PC-3 (cell line): ENCODE measurements at regions not wholly inside any gene's neighbourhood (a gene's known extent, or its start where the extent isn't known, plus 50 kb on each side); places are given as distances from the start of the nearest gene placed in this dataset.

Source experiments
- ATAC-seq: fragments of 200-7000 bp; cut with Tn5 transposase; 2 replicates; pipeline ENCODE4 v1.9.1; 2020; ENCODE audit warnings: mild to moderate bottlenecking, moderate library complexity
- BruUV-seq: library from RNA; stranded (reverse); fragments of 400-500 nt; replicated peaks from 2 replicates; lab custom pipeline; 2021; lab: Mats Ljungman, UMichigan
- CTCF ChIA-PET: fragments of 300-600 bp; sonication (Branson Sonifier 250); formaldehyde crosslinking; loops from one replicate; lab custom pipeline; 2022; ENCODE audit warnings: antibody characterized with exemption; lab: Charles Lee
- POLR2A ChIA-PET: fragments of 300-600 bp; sonication (Branson Sonifier 250); formaldehyde crosslinking; loops from one replicate; lab custom pipeline; 2022; ENCODE audit warnings: antibody characterized with exemption; ENCODE audit not compliant: unreplicated experiment; lab: Charles Lee
- DNase-seq: peaks from one replicate; pipeline ENCODE4 v3.0.0-alpha.2; 2015
- H2AFZ ChIP-seq: fragments of 300-600 bp; sonication (generic); 2 replicates; pipeline ENCODE4 v1.6.0; 2016; ENCODE audit warnings: antibody characterized with exemption, low read length
- H3F3A ChIP-seq: fragments of 300-600 bp; sonication (generic); one replicate; pipeline ENCODE4 v1.6.0; 2017; ENCODE audit warnings: antibody characterized with exemption, low read length, control low read depth, mild to moderate bottlenecking; ENCODE audit not compliant: unreplicated experiment
- H3K27ac ChIP-seq: fragments of 300-600 bp; sonication (generic); 2 replicates; pipeline ENCODE4 v1.5.1; 2016; ENCODE audit warnings: mild to moderate bottlenecking, low read length
- H3K27me3 ChIP-seq: fragments of 300-600 bp; sonication (generic); 2 replicates; pipeline ENCODE4 v1.6.1; 2016; ENCODE audit warnings: low read length, mixed read lengths
- H3K36me3 ChIP-seq: fragments of 300-600 bp; sonication (generic); 2 replicates; pipeline ENCODE4 v1.6.1; 2016; ENCODE audit warnings: low read depth, mixed run types, low read length, mixed read lengths
- H3K4me1 ChIP-seq: fragments of 300-600 bp; sonication (generic); 2 replicates; pipeline ENCODE4 v1.5.1; 2016; ENCODE audit warnings: low read length; ENCODE audit not compliant: insufficient read depth
- H3K4me2 ChIP-seq: fragments of 300-600 bp; sonication (generic); 2 replicates; pipeline ENCODE4 v1.6.0; 2016; ENCODE audit warnings: low read length
- H3K4me3 ChIP-seq: fragments of 300-600 bp; sonication (generic); 2 replicates; pipeline ENCODE4 v1.5.1; 2016; ENCODE audit warnings: mild to moderate bottlenecking, low read length, mixed read lengths
- H3K79me2 ChIP-seq: fragments of 300-600 bp; sonication (generic); 2 replicates; pipeline ENCODE4 v1.6.1; 2017; ENCODE audit warnings: low read length, mixed read lengths
- H3K9ac ChIP-seq: fragments of 300-600 bp; sonication (generic); 2 replicates; pipeline ENCODE4 v1.6.0; 2016; ENCODE audit warnings: mild to moderate bottlenecking, low read length
- H3K9me2 ChIP-seq: fragments of 300-600 bp; sonication (generic); replicated peaks from 2 replicates; pipeline ENCODE4 v1.6.1; 2016; ENCODE audit warnings: mixed run types, low read length, mixed read lengths
- H3K9me3 ChIP-seq: fragments of 300-600 bp; sonication (generic); 2 replicates; pipeline ENCODE4 v1.6.1; 2016; ENCODE audit warnings: low read length, mixed read lengths
- H4K20me1 ChIP-seq: fragments of 300-600 bp; sonication (generic); 2 replicates; pipeline ENCODE4 v1.6.1; 2016; ENCODE audit warnings: low read length, mixed read lengths
- EZH2 ChIP-seq: fragments of 300-600 bp; sonication (generic); IDR thresholded peaks from one replicate; pipeline ENCODE4 v1.6.1; 2017; ENCODE audit warnings: antibody characterized with exemption, mild to moderate bottlenecking, low read length; ENCODE audit not compliant: unreplicated experiment
- EZH2phosphoT487 ChIP-seq: fragments of 300-600 bp; sonication (generic); IDR thresholded peaks from 2 replicates; pipeline ENCODE4 v1.6.1; 2018; ENCODE audit warnings: mild to moderate bottlenecking, antibody characterized with exemption, low read length, borderline replicate concordance
- intact Hi-C: fragments of 100-400 bp; cut with micrococcal nuclease; formaldehyde crosslinking; loops from 2 replicates; pipeline ENCODE4 v1.9.0; 2023
- TF ChIP-seq, protein P1 (sequence below): fragments of 300-600 bp; sonication (generic); conservative IDR thresholded peaks from 2 replicates; pipeline ENCODE4 v1.5.1; 2017; ENCODE audit warnings: antibody characterized with exemption, low read depth, mild to moderate bottlenecking, low read length

DNA sequence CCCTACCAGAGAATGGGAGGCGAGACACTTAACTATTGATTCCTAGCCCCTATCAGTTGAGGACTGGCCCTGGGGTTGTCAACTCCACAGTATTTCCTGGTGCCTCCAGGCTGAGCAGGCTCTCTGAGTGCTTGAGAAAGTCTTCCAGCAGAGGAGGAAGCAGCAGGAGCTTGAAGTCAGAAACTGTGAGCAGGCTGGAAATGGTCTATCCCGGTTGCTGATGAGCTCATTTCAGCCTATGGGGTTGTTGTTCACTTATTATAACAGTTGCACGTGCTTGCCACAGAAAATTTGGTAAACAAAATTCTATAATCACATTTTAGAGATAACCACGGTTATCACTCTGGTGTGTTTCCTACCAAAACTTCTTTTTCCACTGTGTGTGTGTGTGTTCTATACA, 254.7 kb upstream of the THUMPD2 start:
- DNase-seq (no peak), ATAC-seq (no peak)
- Histone ChIP-seq H4K20me1 (no peaks in the 10 kb centered on the region), H3K36me3 (no peaks in the 10 kb centered on the region; the same call in 1 of the 2 replicates), H3K79me2 (no peaks in the 10 kb centered on the region), H3K4me2 (no peak overlapping the region), H3K9me3 (peaks cover 5% of the 10 kb centered on the region; the same call in 1 of the 2 replicates), H3K27ac (no peak overlapping the region), H3K9me2 (no peaks in the 10 kb centered on the region), H2AFZ (no peak overlapping the region), H3K4me3 (no peak overlapping the region), H3K9ac (no peak overlapping the region), H3F3A (no peaks in the 10 kb centered on the region), H3K27me3 (no peaks in the 10 kb centered on the region), H3K4me1 (peaks cover 16% of the 10 kb centered on the region)
- no TSS peak for BruUV-seq
- TF ChIP-seq, protein P1, sequence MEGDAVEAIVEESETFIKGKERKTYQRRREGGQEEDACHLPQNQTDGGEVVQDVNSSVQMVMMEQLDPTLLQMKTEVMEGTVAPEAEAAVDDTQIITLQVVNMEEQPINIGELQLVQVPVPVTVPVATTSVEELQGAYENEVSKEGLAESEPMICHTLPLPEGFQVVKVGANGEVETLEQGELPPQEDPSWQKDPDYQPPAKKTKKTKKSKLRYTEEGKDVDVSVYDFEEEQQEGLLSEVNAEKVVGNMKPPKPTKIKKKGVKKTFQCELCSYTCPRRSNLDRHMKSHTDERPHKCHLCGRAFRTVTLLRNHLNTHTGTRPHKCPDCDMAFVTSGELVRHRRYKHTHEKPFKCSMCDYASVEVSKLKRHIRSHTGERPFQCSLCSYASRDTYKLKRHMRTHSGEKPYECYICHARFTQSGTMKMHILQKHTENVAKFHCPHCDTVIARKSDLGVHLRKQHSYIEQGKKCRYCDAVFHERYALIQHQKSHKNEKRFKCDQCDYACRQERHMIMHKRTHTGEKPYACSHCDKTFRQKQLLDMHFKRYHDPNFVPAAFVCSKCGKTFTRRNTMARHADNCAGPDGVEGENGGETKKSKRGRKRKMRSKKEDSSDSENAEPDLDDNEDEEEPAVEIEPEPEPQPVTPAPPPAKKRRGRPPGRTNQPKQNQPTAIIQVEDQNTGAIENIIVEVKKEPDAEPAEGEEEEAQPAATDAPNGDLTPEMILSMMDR, result no peak
- TF ChIP-seq EZH2phosphoT487 (no peak), EZH2 (no peak)
- intact Hi-C loops, result loop anchor here (5.0 kb wide), 1 partner anchor 41 kb away; no protein-coding TSS in a partner anchor
- ChIA-PET POLR2A (no interaction called here), CTCF (no interaction called here)

DNA sequence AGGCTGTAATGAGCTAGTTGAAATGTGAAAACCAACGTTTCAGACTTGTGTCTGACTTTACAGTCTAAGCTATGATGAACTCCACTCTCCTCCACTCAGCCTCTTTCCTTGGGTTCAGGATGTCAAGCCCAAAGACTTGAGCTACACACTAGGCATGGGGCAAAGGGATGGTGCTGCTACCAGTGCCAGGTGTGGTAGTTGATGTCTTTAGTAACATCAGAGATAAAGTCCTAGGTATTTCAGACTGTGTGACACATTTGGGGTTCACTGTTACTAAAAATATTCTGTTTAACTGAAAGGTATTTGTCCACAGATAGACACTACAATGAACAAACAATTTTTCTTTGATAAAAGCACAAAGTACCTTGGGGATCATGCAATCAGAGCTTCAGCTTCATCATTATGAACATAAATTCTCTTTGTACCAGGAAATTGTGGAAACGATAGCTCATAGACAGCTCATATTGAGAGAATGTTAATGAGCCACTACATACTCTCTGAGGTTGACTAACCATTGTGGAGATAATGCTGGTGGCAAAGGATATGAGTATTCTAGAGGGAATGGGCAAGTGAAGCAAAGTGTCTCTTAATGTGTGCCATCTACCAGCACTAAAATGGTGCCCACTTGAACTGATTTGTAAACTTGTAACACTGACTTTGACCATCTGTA, 253.7 kb upstream of the THUMPD2 start:
- ChIA-PET POLR2A (interaction anchor here (0.5 kb wide), 1 partner anchor 308 kb away, joined by 4 read pairs; no protein-coding TSS in a partner anchor), CTCF (no interaction called here)
- no peaks in the 10 kb centered on the region for H3K79me2 ChIP-seq
- DNase-seq (peak; percentile 85), ATAC-seq (peak; percentile 80)
- TF ChIP-seq EZH2phosphoT487, result no peak
- TF ChIP-seq, protein P1, result no peak
- no peak for TF ChIP-seq EZH2
- H2AFZ ChIP-seq, result peak overlapping the region; percentile 1; the same call in 1 of the 2 replicates
- intact Hi-C loops, result loop anchor here (5.0 kb wide), 1 partner anchor 40 kb away; no protein-coding TSS in a partner anchor
- no peak overlapping the region for H3K9ac ChIP-seq
- BruUV-seq, result no TSS peak
- H3K4me3 ChIP-seq, result no peak overlapping the region
- no peaks in the 10 kb centered on the region for H4K20me1 ChIP-seq
- H3K36me3 ChIP-seq, result no peaks in the 10 kb centered on the region; the same call in 1 of the 2 replicates
- H3K9me2 ChIP-seq, result no peaks in the 10 kb centered on the region
- peak overlapping the region; percentile 51 for H3K27ac ChIP-seq
- no peak overlapping the region for H3K4me2 ChIP-seq
- H3F3A ChIP-seq, result no peaks in the 10 kb centered on the region
- peaks cover 5% of the 10 kb centered on the region; the same call in 1 of the 2 replicates for H3K9me3 ChIP-seq
- peaks cover 16% of the 10 kb centered on the region for H3K4me1 ChIP-seq
- no peaks in the 10 kb centered on the region for H3K27me3 ChIP-seq

DNA sequence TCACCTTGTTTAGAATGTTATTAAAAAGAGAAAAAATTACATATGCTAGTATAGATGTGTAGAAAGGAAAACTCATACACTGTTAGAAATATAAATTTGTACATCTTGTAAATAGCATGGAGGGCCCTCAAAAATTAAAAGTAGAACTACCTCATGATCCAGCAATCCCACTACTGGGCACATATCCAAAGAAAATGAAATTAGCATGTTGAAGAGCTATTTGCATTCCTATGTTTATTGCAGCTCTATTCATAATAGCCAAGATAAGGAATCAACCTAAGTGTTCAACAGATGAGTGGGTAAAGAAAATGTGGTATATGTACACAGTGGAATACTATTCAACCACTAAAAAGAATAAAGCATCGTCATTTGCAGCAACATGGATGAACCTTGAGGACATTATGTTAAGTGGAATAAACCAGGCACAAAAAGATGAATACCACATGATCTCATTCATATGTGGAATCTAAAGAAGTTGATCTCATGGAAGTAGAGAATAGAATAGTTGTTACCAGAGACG, 251.5 kb upstream of the THUMPD2 start:
- Histone ChIP-seq H3K36me3 (no peaks in the 10 kb centered on the region; the same call in 1 of the 2 replicates), H3F3A (no peaks in the 10 kb centered on the region), H4K20me1 (no peaks in the 10 kb centered on the region), H3K4me1 (peaks cover 16% of the 10 kb centered on the region), H2AFZ (no peak overlapping the region), H3K4me3 (no peak overlapping the region), H3K27me3 (no peaks in the 10 kb centered on the region), H3K4me2 (no peak overlapping the region), H3K9ac (no peak overlapping the region), H3K9me3 (peaks cover 5% of the 10 kb centered on the region; the same call in 1 of the 2 replicates), H3K27ac (no peak overlapping the region), H3K9me2 (no peaks in the 10 kb centered on the region), H3K79me2 (no peaks in the 10 kb centered on the region)
- ATAC-seq, result no peak
- BruUV-seq, result no TSS peak
- POLR2A ChIA-PET, result no interaction called here
- TF ChIP-seq, protein P1, result no peak
- no peak for TF ChIP-seq EZH2phosphoT487
- TF ChIP-seq EZH2, result no peak
- intact Hi-C loops, result loop anchor here (5.0 kb wide), 1 partner anchor 38 kb away; no protein-coding TSS in a partner anchor
- DNase-seq, result no peak
- CTCF ChIA-PET, result no interaction called here
